HCT116 (cell line): ENCODE measurements at regions not wholly inside any gene's neighbourhood (a gene's known extent, or its start where the extent isn't known, plus 50 kb on each side); places are given as distances from the start of the nearest gene placed in this dataset.

Experiments used
- ATAC-seq: fragments of 200-7000 bp; cut with Tn5 transposase; 2 replicates; pipeline ENCODE4 v1.9.1; 2020; ENCODE audit warnings: mild to moderate bottlenecking, moderate library complexity
- BruUV-seq: library from RNA; stranded (reverse); fragments of 400-500 nt; replicated peaks from 2 replicates; lab custom pipeline; 2021; lab: Mats Ljungman, UMichigan
- CTCF ChIA-PET: fragments of 300-600 bp; sonication (Branson Sonifier 250); formaldehyde crosslinking; loops from one replicate; lab custom pipeline; 2021; ENCODE audit warnings: antibody characterized with exemption; lab: Charles Lee
- POLR2A ChIA-PET: fragments of 300-600, 350-600 bp; sonication (Branson Sonifier 250); formaldehyde crosslinking; loops from one replicate; lab custom pipeline; 2021; ENCODE audit warnings: antibody characterized with exemption; lab: Charles Lee
- RAD21 ChIA-PET, 2 experiments: fragments of 300-600 bp; sonication (Branson Sonifier 250); formaldehyde crosslinking; loops; one replicate each; lab custom pipeline; 2023; ENCODE audit warnings: low total read pairs in 2 of 2; ENCODE audit not compliant: uncharacterized antibody in 2 of 2, unreplicated experiment in 2 of 2, low non-redundant PET in 1 of 2; lab: Charles Lee
- DNase-seq: peaks from one replicate; pipeline ENCODE4 v3.0.0-alpha.2; 2010; ENCODE audit warnings: low read depth, low spot score
- H2AFZ ChIP-seq: fragments of 200-600 bp; shearing (Covaris generic), sonication (generic); 2 replicates; pipeline ENCODE4 v1.6.1; 2017; ENCODE audit warnings: low read depth, mixed run types, mixed read lengths, antibody characterized with exemption, low read length; ENCODE audit not compliant: poor library complexity, severe bottlenecking
- H3K27ac ChIP-seq: 2 replicates; pipeline ENCODE4 v1.5.1; 2012; ENCODE audit warnings: low read depth, low read length
- H3K27me3 ChIP-seq: fragments of 200-600 bp; sonication (generic); 2 replicates; pipeline ENCODE4 v1.6.1; 2016; ENCODE audit warnings: mixed run types, low read length, mixed read lengths; ENCODE audit not compliant: insufficient read depth
- H3K36me3 ChIP-seq, 2 experiments: fragments of 200-500 bp in 1 of 2; fragments of 200-600 bp in 1 of 2; sonication (Bioruptor generic) in 1 of 2; sonication (generic) in 1 of 2; 2 replicates each; pipeline versions ENCODE4 v1.5.1 to v1.6.1; 2014 to 2016; ENCODE audit warnings: low read length in 2 of 2, inconsistent platforms in 1 of 2, mixed read lengths in 1 of 2, mixed run types in 1 of 2; ENCODE audit not compliant: insufficient read depth in 2 of 2, control insufficient read depth in 1 of 2
- H3K4me1 ChIP-seq, 2 experiments: fragments of 200-600 bp in 1 of 2; sonication (generic) in 1 of 2; 2 replicates each; pipeline versions ENCODE4 v1.5.1 to v1.6.1; 2012 to 2017; ENCODE audit warnings: low read length in 2 of 2, inconsistent platforms in 1 of 2, mild to moderate bottlenecking in 1 of 2, mixed read lengths in 1 of 2, mixed run types in 1 of 2, moderate library complexity in 1 of 2; ENCODE audit not compliant: insufficient read depth in 2 of 2, control insufficient read depth in 1 of 2
- H3K4me2 ChIP-seq: fragments of 200-600 bp; sonication (generic); 2 replicates; pipeline ENCODE4 v1.6.1; 2017; ENCODE audit warnings: mixed run types, low read length, mixed read lengths
- H3K4me3 ChIP-seq, 2 experiments: fragments of 200-600 bp in 1 of 2; sonication (generic) in 1 of 2; replicated peaks in 1 of 2; 2 replicates each; pipeline ENCODE4 v1.5.1; 2011 to 2016; ENCODE audit warnings: low read length in 2 of 2, control low read depth in 1 of 2, low read depth in 1 of 2, mild to moderate bottlenecking in 1 of 2, mixed read lengths in 1 of 2, mixed run types in 1 of 2
- H3K79me2 ChIP-seq: fragments of 200-600 bp; sonication (generic); 2 replicates; pipeline ENCODE4 v1.6.1; 2017; ENCODE audit warnings: mild to moderate bottlenecking, mixed run types, low read length, moderate library complexity, mixed read lengths; ENCODE audit not compliant: insufficient read depth
- H3K9ac ChIP-seq: fragments of 200-600 bp; sonication (generic); 2 replicates; pipeline ENCODE4 v1.6.1; 2016; ENCODE audit warnings: low read length, mixed read lengths
- H3K9me2 ChIP-seq: fragments of 200-600 bp; sonication (generic), shearing (Covaris generic); 2 replicates; pipeline ENCODE4 v1.6.1; 2017; ENCODE audit warnings: mixed run types, mild to moderate bottlenecking, moderate library complexity; ENCODE audit not compliant: insufficient read depth
- H3K9me3 ChIP-seq, 2 experiments: fragments of 200-500 bp in 1 of 2; fragments of 200-600 bp in 1 of 2; sonication (Bioruptor generic) in 1 of 2; sonication (generic) in 1 of 2; 2 replicates each; pipeline ENCODE4 v1.6.1; 2014 to 2017; ENCODE audit warnings: low read length in 2 of 2, mixed read lengths in 2 of 2, inconsistent platforms in 1 of 2, low read depth in 1 of 2, mild to moderate bottlenecking in 1 of 2, mixed run types in 1 of 2, moderate library complexity in 1 of 2; ENCODE audit not compliant: control insufficient read depth in 1 of 2, insufficient read depth in 1 of 2
- H4K20me1 ChIP-seq: fragments of 200-600 bp; sonication (generic), shearing (Covaris generic); 2 replicates; pipeline ENCODE4 v1.6.1; 2017; ENCODE audit warnings: mixed run types, mild to moderate bottlenecking, moderate library complexity; ENCODE audit not compliant: insufficient read depth
- CEBPB ChIP-seq: IDR thresholded peaks from 2 replicates; pipeline ENCODE4 v1.6.1; 2012; ENCODE audit warnings: low read depth
- ELF1 ChIP-seq: IDR thresholded peaks from 2 replicates; pipeline ENCODE4 v1.6.1; 2012; ENCODE audit warnings: low read depth, borderline replicate concordance
- EZH2 ChIP-seq: fragments of 200-600 bp; sonication (generic); IDR thresholded peaks from 2 replicates; pipeline ENCODE4 v1.6.1; 2017; ENCODE audit warnings: antibody characterized with exemption, mixed run types
- EZH2phosphoT487 ChIP-seq: fragments of 200-600 bp; IDR thresholded peaks from 2 replicates; pipeline ENCODE4 v1.6.1; 2018; ENCODE audit warnings: antibody characterized with exemption, borderline replicate concordance
- JUND ChIP-seq: IDR thresholded peaks from 2 replicates; pipeline ENCODE4 v1.6.1; 2012
- POLR2A ChIP-seq: IDR thresholded peaks from 2 replicates; pipeline ENCODE4 v1.7.0; 2011; ENCODE audit warnings: borderline replicate concordance; ENCODE audit not compliant: insufficient read depth, insufficient read length; ENCODE audit errors: extremely low read depth
- RAD21 ChIP-seq: IDR thresholded peaks from 2 replicates; pipeline ENCODE4 v1.6.1; 2012; ENCODE audit warnings: low read depth, mild to moderate bottlenecking
- SIN3A ChIP-seq: IDR thresholded peaks from 2 replicates; pipeline ENCODE4 v1.6.1; 2012; ENCODE audit warnings: low read depth
- SP1 ChIP-seq: IDR thresholded peaks from 2 replicates; pipeline ENCODE4 v1.6.1; 2012; ENCODE audit warnings: low read depth
- SRF ChIP-seq: IDR thresholded peaks from 2 replicates; pipeline ENCODE4 v1.6.1; 2012; ENCODE audit warnings: low read depth
- TCF7L2 ChIP-seq: IDR thresholded peaks from 2 replicates; pipeline ENCODE4 v1.7.0; 2011; ENCODE audit warnings: borderline replicate concordance, inconsistent platforms; ENCODE audit not compliant: insufficient read depth, insufficient read length; ENCODE audit errors: extremely low read depth
- YY1 ChIP-seq: IDR thresholded peaks from 2 replicates; pipeline ENCODE4 v1.6.1; 2011; ENCODE audit warnings: low read length, low read depth, moderate library complexity, mild to moderate bottlenecking; ENCODE audit not compliant: insufficient replicate concordance; ENCODE audit errors: extremely low read depth
- ZFX ChIP-seq: fragments of 450-650 bp; IDR thresholded peaks from 2 replicates; pipeline ENCODE4 v1.6.1; 2017
- ZNF274 ChIP-seq: fragments of 200-500 bp; sonication (Bioruptor generic); IDR thresholded peaks from 2 replicates; pipeline ENCODE4 v1.6.1; 2014; ENCODE audit warnings: mild to moderate bottlenecking, low read depth, low read length, inconsistent platforms
- intact Hi-C: fragments of 100-400 bp; cut with micrococcal nuclease; formaldehyde crosslinking; loops from 2 replicates; pipeline ENCODE4 v1.10.0; 2022
- TF ChIP-seq, protein P1 (sequence below): IDR thresholded peaks from 2 replicates; pipeline ENCODE4 v1.6.1; 2012; ENCODE audit warnings: low read depth
- TF ChIP-seq, protein P2 (sequence below), 3 experiments: fragments of 200-600 bp in 1 of 3; sonication (generic) in 1 of 3; IDR thresholded peaks in 2 of 3; conservative IDR thresholded peaks in 1 of 3; 2 replicates each; pipeline ENCODE4 v1.5.1; 2012 to 2017; ENCODE audit warnings: low read depth in 2 of 3, low read length in 2 of 3, antibody characterized with exemption in 1 of 3, borderline replicate concordance in 1 of 3, control low read depth in 1 of 3, mild to moderate bottlenecking in 1 of 3, mixed read lengths in 1 of 3, mixed run types in 1 of 3, moderate library complexity in 1 of 3; ENCODE audit not compliant: insufficient read depth in 1 of 3
- TF ChIP-seq, protein P3 (sequence below): IDR thresholded peaks from 2 replicates; pipeline ENCODE4 v1.6.1; 2012

DNA sequence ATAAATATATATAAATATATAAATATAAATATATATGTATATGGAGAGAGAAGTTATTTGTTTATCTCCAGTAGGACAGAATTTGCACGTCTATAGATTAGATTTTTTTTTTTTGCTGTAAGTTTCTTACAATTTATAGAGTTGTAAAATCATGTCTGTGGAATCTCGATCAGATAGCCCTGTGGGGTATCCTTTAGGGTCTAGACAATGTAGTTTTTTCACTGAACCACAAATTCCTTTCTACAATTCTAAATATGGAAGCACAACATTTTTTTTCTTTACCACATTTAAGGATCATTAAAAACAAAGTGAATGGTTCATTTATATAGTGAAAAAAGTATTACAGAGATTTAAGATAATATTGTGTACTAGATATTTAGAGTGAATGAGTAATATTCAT, 384.2 kb upstream of the ZNF608 start:
- POLR2A ChIA-PET, result no interaction called here
- ATAC-seq, result no peak
- Histone ChIP-seq H3K4me2 (no peak overlapping the region), H3K4me1 (peaks cover 0 to 27% of the 10 kb centered on the region in 2 experiments; a peak in 2 of 4 replicates), H4K20me1 (no peaks in the 10 kb centered on the region), H3K27ac (no peak overlapping the region), H2AFZ (no peak overlapping the region), H3K9me3 (no peaks in the 10 kb centered on the region), H3K27me3 (no peaks in the 10 kb centered on the region), H3K4me3 (no peak overlapping the region), H3K36me3 (no peaks in the 10 kb centered on the region), H3K9ac (no peak overlapping the region), H3K79me2 (no peaks in the 10 kb centered on the region), H3K9me2 (no peaks in the 10 kb centered on the region; the same call in 1 of the 2 replicates)
- no peak for TF ChIP-seq JUND
- TF ChIP-seq SIN3A, result no peak
- TF ChIP-seq YY1, result no peak
- no peak for TF ChIP-seq SP1
- no peak for TF ChIP-seq CEBPB
- TF ChIP-seq ZNF274, result no peak
- no peak for TF ChIP-seq ELF1
- TF ChIP-seq, protein P1, sequence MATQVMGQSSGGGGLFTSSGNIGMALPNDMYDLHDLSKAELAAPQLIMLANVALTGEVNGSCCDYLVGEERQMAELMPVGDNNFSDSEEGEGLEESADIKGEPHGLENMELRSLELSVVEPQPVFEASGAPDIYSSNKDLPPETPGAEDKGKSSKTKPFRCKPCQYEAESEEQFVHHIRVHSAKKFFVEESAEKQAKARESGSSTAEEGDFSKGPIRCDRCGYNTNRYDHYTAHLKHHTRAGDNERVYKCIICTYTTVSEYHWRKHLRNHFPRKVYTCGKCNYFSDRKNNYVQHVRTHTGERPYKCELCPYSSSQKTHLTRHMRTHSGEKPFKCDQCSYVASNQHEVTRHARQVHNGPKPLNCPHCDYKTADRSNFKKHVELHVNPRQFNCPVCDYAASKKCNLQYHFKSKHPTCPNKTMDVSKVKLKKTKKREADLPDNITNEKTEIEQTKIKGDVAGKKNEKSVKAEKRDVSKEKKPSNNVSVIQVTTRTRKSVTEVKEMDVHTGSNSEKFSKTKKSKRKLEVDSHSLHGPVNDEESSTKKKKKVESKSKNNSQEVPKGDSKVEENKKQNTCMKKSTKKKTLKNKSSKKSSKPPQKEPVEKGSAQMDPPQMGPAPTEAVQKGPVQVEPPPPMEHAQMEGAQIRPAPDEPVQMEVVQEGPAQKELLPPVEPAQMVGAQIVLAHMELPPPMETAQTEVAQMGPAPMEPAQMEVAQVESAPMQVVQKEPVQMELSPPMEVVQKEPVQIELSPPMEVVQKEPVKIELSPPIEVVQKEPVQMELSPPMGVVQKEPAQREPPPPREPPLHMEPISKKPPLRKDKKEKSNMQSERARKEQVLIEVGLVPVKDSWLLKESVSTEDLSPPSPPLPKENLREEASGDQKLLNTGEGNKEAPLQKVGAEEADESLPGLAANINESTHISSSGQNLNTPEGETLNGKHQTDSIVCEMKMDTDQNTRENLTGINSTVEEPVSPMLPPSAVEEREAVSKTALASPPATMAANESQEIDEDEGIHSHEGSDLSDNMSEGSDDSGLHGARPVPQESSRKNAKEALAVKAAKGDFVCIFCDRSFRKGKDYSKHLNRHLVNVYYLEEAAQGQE, result no peak
- TF ChIP-seq TCF7L2, result no peak
- TF ChIP-seq EZH2phosphoT487, result no peak
- TF ChIP-seq POLR2A, result no peak
- no peak for TF ChIP-seq RAD21
- no peak for TF ChIP-seq SRF
- TF ChIP-seq, protein P2, sequence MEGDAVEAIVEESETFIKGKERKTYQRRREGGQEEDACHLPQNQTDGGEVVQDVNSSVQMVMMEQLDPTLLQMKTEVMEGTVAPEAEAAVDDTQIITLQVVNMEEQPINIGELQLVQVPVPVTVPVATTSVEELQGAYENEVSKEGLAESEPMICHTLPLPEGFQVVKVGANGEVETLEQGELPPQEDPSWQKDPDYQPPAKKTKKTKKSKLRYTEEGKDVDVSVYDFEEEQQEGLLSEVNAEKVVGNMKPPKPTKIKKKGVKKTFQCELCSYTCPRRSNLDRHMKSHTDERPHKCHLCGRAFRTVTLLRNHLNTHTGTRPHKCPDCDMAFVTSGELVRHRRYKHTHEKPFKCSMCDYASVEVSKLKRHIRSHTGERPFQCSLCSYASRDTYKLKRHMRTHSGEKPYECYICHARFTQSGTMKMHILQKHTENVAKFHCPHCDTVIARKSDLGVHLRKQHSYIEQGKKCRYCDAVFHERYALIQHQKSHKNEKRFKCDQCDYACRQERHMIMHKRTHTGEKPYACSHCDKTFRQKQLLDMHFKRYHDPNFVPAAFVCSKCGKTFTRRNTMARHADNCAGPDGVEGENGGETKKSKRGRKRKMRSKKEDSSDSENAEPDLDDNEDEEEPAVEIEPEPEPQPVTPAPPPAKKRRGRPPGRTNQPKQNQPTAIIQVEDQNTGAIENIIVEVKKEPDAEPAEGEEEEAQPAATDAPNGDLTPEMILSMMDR (IDR thresholded peaks at IDR 0.05 in 2 of 3, conservative IDR thresholded peaks at IDR 0.05 in 1 of 3; ENCODE audit: borderline replicate concordance in 1 of 3, insufficient read depth in 1 of 3, low read depth in 2 of 3, low read length in 2 of 3), result no peak
- TF ChIP-seq ZFX, result no peak
- TF ChIP-seq EZH2, result no peak
- TF ChIP-seq, protein P3, sequence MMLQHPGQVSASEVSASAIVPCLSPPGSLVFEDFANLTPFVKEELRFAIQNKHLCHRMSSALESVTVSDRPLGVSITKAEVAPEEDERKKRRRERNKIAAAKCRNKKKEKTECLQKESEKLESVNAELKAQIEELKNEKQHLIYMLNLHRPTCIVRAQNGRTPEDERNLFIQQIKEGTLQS, result no peak
- RAD21 ChIA-PET, result no interaction called here
- BruUV-seq, result no TSS peak
- CTCF ChIA-PET, result no interaction called here
- intact Hi-C loops, result no loop called here
- DNase-seq, result no peak
